ENCODE measurements at regions not wholly inside any gene's neighbourhood (a gene's known extent, or its start where the extent isn't known, plus 50 kb on each side); places are given as distances from the start of the nearest gene placed in this dataset.

DNA sequence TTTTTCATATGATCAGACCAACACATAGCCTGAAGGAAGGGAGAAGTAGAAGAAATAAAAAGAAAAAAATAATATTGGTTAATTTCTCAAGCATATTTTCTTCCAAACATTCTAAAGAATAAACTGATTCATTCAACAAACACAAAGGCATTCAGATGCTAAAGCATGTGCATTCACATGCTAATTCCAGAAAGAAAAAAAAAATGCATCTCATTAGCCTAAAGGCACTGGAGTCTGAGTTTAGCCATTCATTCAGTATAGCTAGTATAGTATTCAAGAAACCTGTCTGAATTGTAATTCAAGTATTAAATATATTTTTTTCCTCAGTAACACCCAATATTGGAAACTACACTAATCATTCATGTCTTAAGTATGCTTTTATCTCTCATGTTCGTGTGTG lies 61.0 kb upstream of the FER start:
- no peak for TF ChIP-seq SUZ12 (IDR thresholded peaks at IDR 0.05; ENCODE audit: extremely low read depth, insufficient read depth, insufficient read length)
- TF ChIP-seq YY1 (IDR thresholded peaks at IDR 0.05; ENCODE audit: insufficient read depth, insufficient read length) = no peak

Measured in NT2/D1 (cell line).